ENCODE measurements at regions not wholly inside any gene's neighbourhood (a gene's known extent, or its start where the extent isn't known, plus 50 kb on each side); places are given as distances from the start of the nearest gene placed in this dataset.
"Not testable (repeated sequence)": the region's sequence is repeated elsewhere in the genome, so short reads cannot be mapped to it uniquely, and the experiment has no call there.

DNA sequence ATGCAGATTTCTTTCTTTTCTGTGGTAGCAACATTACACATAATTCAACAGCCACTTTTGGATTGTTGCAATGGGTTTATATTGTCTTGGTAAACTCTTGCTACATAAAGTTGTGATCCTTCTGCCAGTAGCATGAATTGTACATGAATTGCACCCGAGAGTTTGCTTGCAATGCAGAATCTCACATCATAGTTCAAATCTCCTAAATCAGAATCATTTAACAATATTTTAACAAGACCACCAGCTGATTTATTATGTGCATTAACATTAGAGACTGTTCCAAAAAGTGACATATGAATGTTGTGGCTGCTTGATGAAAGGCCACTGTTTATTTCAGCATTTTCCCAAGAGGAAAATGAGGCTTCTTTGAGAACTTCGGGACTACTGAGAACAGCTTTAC is 1491.8 kb upstream of the NUDT12 start:
- ATAC-seq (replicated peaks in 1 of 4) (no peak), DNase-seq (no peak)
- no peak overlapping the region for H3K4me3 ChIP-seq (ENCODE audit: control insufficient read depth in 1 of 2, extremely low read depth in 1 of 2, low read length in 1 of 2)
- no CpG with 5 or more reads among the region's 2 CpGs for WGBS (ENCODE audit: insufficient coverage)
- no peaks in the 10 kb centered on the region for H3K27me3 Mint-ChIP-seq
- no peaks in the 10 kb centered on the region for H3K27me3 ChIP-seq (replicated peaks in 1 of 2; ENCODE audit: control insufficient read depth in 2 of 2, extremely low read depth in 1 of 2, insufficient read depth in 2 of 2, low read length in 1 of 2)
- no peaks in the 10 kb centered on the region for H3K9me3 ChIP-seq
- no peaks in the 10 kb centered on the region for H3K4me1 Mint-ChIP-seq
- H3K36me3 ChIP-seq (ENCODE audit: control insufficient read depth in 2 of 2, extremely low read depth in 1 of 2, insufficient read depth in 1 of 2, low read length in 1 of 2) = no peaks in the 10 kb centered on the region
- ChIA-PET POLR2A (no interaction called here), CTCF (no interaction called here)
- H3K9me3 Mint-ChIP-seq = peaks cover 13 to 42% (median 18%) of the 10 kb centered on the region in 3 donors
- H3K4me1 ChIP-seq (ENCODE audit: control insufficient read depth in 1 of 2, extremely low read depth in 1 of 2, insufficient read depth in 2 of 2, low read length in 2 of 2) = no peaks in the 10 kb centered on the region
- no peaks in the 10 kb centered on the region for H3K36me3 Mint-ChIP-seq
- H3K27ac ChIP-seq (ENCODE audit: low read length) = no peak overlapping the region
- no peak overlapping the region for H3K27ac Mint-ChIP-seq
- no peak overlapping the region for H3K4me3 Mint-ChIP-seq

DNA sequence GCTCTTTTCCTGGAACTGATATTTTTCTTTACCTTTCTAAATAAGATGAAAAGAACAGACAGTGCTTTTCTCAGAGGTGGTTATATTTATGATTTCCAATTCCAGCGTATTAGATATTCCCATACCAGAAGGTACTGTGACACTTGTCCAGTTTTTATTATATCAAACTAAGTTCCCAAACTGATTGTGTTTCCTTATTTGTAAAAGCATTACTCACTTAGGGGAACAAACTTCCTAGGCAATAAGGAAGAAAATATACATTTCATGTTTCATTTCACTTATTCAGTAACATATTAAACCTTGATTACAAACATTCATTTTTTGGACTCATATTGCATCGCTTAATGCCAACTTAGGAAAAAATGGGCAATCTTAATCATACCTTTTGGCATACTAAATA is 1480.0 kb upstream of the NUDT12 start:
- WGBS (ENCODE audit: insufficient coverage) = no CpG with 5 or more reads among the region's 2 CpGs
- POLR2A ChIA-PET = no interaction called here
- Mint-ChIP-seq H3K36me3 (no peaks in the 10 kb centered on the region), H3K9me3 (peaks cover 4 to 13% (median 10%) of the 10 kb centered on the region in 3 donors), H3K4me3 (no peak overlapping the region), H3K27me3 (no peaks in the 10 kb centered on the region), H3K4me1 (no peaks in the 10 kb centered on the region), H3K27ac (no peak overlapping the region)
- no peak overlapping the region for H3K4me3 ChIP-seq (ENCODE audit: control insufficient read depth in 1 of 2, extremely low read depth in 1 of 2, low read length in 1 of 2)
- no peaks in the 10 kb centered on the region for H3K9me3 ChIP-seq
- ATAC-seq (replicated peaks in 1 of 4) (no peak), DNase-seq (no peak)
- H3K27me3 ChIP-seq (replicated peaks in 1 of 2; ENCODE audit: control insufficient read depth in 2 of 2, extremely low read depth in 1 of 2, insufficient read depth in 2 of 2, low read length in 1 of 2) = no peaks in the 10 kb centered on the region
- no peak overlapping the region for H3K27ac ChIP-seq (ENCODE audit: low read length)
- CTCF ChIA-PET = no interaction called here
- no peaks in the 10 kb centered on the region for H3K36me3 ChIP-seq (ENCODE audit: control insufficient read depth in 2 of 2, extremely low read depth in 1 of 2, insufficient read depth in 1 of 2, low read length in 1 of 2)
- no peaks in the 10 kb centered on the region for H3K4me1 ChIP-seq (ENCODE audit: control insufficient read depth in 1 of 2, extremely low read depth in 1 of 2, insufficient read depth in 2 of 2, low read length in 2 of 2)

DNA sequence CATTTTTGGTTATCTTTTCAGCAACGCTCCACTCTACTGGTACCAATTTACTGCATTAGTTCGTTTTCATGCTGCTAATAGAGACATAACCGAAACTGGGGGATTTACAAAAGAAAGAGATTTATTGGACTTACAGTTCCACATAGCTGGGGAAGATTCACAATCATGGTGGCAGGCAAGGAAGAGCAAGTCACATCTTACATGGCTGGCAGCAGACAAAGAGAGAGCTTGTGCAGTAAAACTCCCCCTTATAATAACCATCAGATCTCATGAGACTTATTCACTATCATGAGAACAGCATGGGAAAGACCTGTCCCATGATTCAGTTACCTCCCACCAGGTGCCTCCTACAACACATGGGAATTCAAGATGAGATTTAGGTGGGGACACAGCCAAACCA is 1474.2 kb upstream of the NUDT12 start:
- H3K27me3 Mint-ChIP-seq; H3K36me3 Mint-ChIP-seq; DNase-seq; H3K4me3 ChIP-seq (ENCODE audit: control insufficient read depth in 1 of 2, extremely low read depth in 1 of 2, low read length in 1 of 2); H3K27ac ChIP-seq (ENCODE audit: low read length); H3K9me3 ChIP-seq; H3K4me3 Mint-ChIP-seq; H3K27ac Mint-ChIP-seq; ATAC-seq (replicated peaks in 1 of 4); H3K27me3 ChIP-seq (replicated peaks in 1 of 2; ENCODE audit: control insufficient read depth in 2 of 2, extremely low read depth in 1 of 2, insufficient read depth in 2 of 2, low read length in 1 of 2); POLR2A ChIA-PET; H3K4me1 ChIP-seq (ENCODE audit: control insufficient read depth in 1 of 2, extremely low read depth in 1 of 2, insufficient read depth in 2 of 2, low read length in 2 of 2); CTCF ChIA-PET; H3K4me1 Mint-ChIP-seq; H3K36me3 ChIP-seq (ENCODE audit: control insufficient read depth in 2 of 2, extremely low read depth in 1 of 2, insufficient read depth in 1 of 2, low read length in 1 of 2): not testable (repeated sequence)
- peaks cover 12 to 18% (median 15%) of the 10 kb centered on the region in 3 donors for H3K9me3 Mint-ChIP-seq
- WGBS (ENCODE audit: insufficient coverage) = no CpG with 5 or more reads among the region's 3 CpGs

DNA sequence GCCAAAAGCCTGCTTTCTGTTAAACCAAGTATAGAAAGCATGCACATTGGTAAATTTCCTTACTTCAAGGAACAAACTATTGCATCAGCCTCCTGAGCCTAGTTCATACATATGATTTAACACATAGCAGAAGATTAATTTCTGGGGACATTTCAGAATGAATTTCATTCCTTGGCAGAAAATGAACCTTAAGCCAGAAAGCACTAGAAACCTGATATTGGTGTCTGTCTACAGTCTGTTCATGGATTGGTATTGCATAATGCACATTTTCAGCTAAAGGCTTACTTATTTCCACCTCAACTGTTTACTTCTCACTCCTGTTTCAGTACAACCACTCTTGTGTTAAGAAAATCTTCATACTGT is 1471.8 kb upstream of the NUDT12 start:
- Histone ChIP-seq H3K27me3 (replicated peaks in 1 of 2; ENCODE audit: control insufficient read depth in 2 of 2, extremely low read depth in 1 of 2, insufficient read depth in 2 of 2, low read length in 1 of 2) (no peaks in the 10 kb centered on the region), H3K4me3 (ENCODE audit: control insufficient read depth in 1 of 2, extremely low read depth in 1 of 2, low read length in 1 of 2) (no peak overlapping the region), H3K9me3 (no peaks in the 10 kb centered on the region), H3K27ac (ENCODE audit: low read length) (no peak overlapping the region), H3K36me3 (ENCODE audit: control insufficient read depth in 2 of 2, extremely low read depth in 1 of 2, insufficient read depth in 1 of 2, low read length in 1 of 2) (no peaks in the 10 kb centered on the region), H3K4me1 (ENCODE audit: control insufficient read depth in 1 of 2, extremely low read depth in 1 of 2, insufficient read depth in 2 of 2, low read length in 2 of 2) (no peaks in the 10 kb centered on the region)
- CTCF ChIA-PET = no interaction called here
- no peaks in the 10 kb centered on the region for H3K27me3 Mint-ChIP-seq
- H3K9me3 Mint-ChIP-seq = peaks cover 13 to 18% (median 15%) of the 10 kb centered on the region in 3 donors
- H3K4me1 Mint-ChIP-seq = no peaks in the 10 kb centered on the region
- POLR2A ChIA-PET = no interaction called here
- ATAC-seq (replicated peaks in 1 of 4) (no peak), DNase-seq (no peak)
- H3K4me3 Mint-ChIP-seq = no peak overlapping the region
- no peak overlapping the region for H3K27ac Mint-ChIP-seq
- no peaks in the 10 kb centered on the region for H3K36me3 Mint-ChIP-seq

DNA sequence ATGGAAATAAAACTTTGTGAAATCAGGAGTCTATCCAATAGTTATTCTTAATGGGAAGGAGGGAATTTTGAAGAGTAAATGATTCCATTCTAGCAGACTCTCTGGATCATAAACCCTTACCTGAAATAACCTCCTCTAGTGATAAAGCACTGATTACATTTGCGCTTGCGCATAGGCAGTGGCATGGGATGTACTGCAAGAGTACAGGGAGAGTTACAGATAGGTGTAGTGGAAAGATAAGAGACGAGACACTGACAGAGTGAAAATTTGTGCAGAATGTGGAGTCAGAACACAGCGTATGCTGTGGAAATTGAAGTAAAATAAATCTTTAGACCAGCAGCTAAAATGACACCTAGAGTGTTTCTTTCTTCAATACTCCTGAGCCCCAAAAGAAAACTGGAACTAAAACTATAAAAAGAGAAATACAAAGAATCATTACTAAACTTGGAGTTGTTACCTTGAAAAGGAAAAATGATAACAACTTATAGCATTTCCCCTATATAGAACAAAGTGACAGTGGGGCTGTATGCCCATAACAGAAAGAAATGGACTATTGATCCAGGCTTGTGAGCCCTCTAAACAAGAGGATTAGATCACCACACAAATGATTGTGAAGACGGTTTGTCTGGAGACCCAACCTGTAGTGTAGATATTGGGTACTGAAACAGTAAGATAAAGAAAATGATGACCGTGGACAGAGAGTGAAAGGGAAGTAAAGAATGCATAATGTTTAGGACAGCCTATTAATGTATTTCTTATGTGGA is 1471.2 kb upstream of the NUDT12 start:
- ChIA-PET CTCF (no interaction called here), POLR2A (no interaction called here)
- no peak overlapping the region for H3K27ac Mint-ChIP-seq
- Histone ChIP-seq H3K27ac (ENCODE audit: low read length) (no peak overlapping the region), H3K27me3 (replicated peaks in 1 of 2; ENCODE audit: control insufficient read depth in 2 of 2, extremely low read depth in 1 of 2, insufficient read depth in 2 of 2, low read length in 1 of 2) (no peaks in the 10 kb centered on the region), H3K4me1 (ENCODE audit: control insufficient read depth in 1 of 2, extremely low read depth in 1 of 2, insufficient read depth in 2 of 2, low read length in 2 of 2) (no peaks in the 10 kb centered on the region), H3K36me3 (ENCODE audit: control insufficient read depth in 2 of 2, extremely low read depth in 1 of 2, insufficient read depth in 1 of 2, low read length in 1 of 2) (no peaks in the 10 kb centered on the region), H3K4me3 (ENCODE audit: control insufficient read depth in 1 of 2, extremely low read depth in 1 of 2, low read length in 1 of 2) (no peak overlapping the region), H3K9me3 (no peaks in the 10 kb centered on the region)
- ATAC-seq (replicated peaks in 1 of 4) = no peak
- H3K4me3 Mint-ChIP-seq = no peak overlapping the region
- no peaks in the 10 kb centered on the region for H3K4me1 Mint-ChIP-seq
- no peak for DNase-seq
- WGBS (ENCODE audit: insufficient coverage) = 83% methylated on average over 1 of the region's 6 CpGs
- H3K36me3 Mint-ChIP-seq = no peaks in the 10 kb centered on the region
- no peaks in the 10 kb centered on the region for H3K27me3 Mint-ChIP-seq
- peaks cover 10 to 16% (median 15%) of the 10 kb centered on the region in 3 donors for H3K9me3 Mint-ChIP-seq

DNA sequence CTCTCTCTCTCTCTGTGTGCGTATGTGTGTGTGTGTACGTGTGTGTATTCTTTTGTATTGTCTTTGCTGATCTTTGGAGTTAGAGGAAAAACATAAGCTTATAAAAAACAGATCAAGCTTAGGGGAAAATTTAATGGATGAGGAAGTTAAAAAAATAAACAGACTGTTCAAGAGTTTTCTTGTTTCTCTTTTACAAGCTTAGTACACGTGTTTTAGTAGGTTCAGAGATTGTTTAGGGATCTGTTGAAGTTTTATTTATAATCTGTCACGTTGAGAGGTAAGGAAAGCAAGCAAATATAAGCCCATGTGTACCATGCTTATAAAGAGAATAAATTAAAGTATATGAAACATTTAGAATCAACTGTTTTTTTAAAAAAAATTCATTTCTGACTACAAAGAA is 1470.3 kb upstream of the NUDT12 start:
- Histone ChIP-seq H3K27ac (ENCODE audit: low read length) (no peak overlapping the region), H3K36me3 (ENCODE audit: control insufficient read depth in 2 of 2, extremely low read depth in 1 of 2, insufficient read depth in 1 of 2, low read length in 1 of 2) (no peaks in the 10 kb centered on the region), H3K9me3 (no peaks in the 10 kb centered on the region), H3K4me1 (ENCODE audit: control insufficient read depth in 1 of 2, extremely low read depth in 1 of 2, insufficient read depth in 2 of 2, low read length in 2 of 2) (no peaks in the 10 kb centered on the region), H3K4me3 (ENCODE audit: control insufficient read depth in 1 of 2, extremely low read depth in 1 of 2, low read length in 1 of 2) (no peak overlapping the region), H3K27me3 (replicated peaks in 1 of 2; ENCODE audit: control insufficient read depth in 2 of 2, extremely low read depth in 1 of 2, insufficient read depth in 2 of 2, low read length in 1 of 2) (no peaks in the 10 kb centered on the region)
- Mint-ChIP-seq H3K27me3 (no peaks in the 10 kb centered on the region), H3K27ac (no peak overlapping the region), H3K36me3 (no peaks in the 10 kb centered on the region), H3K4me3 (no peak overlapping the region), H3K4me1 (no peaks in the 10 kb centered on the region), H3K9me3 (peaks cover 9 to 15% (median 14%) of the 10 kb centered on the region in 3 donors)
- POLR2A ChIA-PET = no interaction called here
- DNase-seq = no peak
- CTCF ChIA-PET = no interaction called here
- WGBS (ENCODE audit: insufficient coverage) = no CpG with 5 or more reads among the region's 4 CpGs
- no peak for ATAC-seq (replicated peaks in 1 of 4)

DNA sequence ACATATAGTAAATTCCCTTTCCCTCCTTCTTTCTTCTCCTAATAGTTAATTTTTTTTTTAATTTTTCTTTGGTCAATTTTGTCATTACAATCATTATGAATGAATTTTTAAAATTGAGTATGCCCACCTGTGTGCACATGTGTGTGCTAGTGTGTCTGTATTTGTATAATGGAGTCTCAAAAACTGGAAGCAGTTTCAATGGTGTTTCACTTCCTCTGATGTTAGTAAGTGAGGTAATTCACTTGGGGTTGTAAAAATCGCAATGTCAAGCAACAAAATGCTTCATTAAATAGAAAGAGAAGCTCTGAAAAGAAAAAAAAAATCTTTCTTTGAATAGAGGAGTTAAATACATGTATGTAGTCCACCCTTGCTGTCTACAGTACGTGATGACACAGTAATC is 1467.6 kb upstream of the NUDT12 start:
- Histone ChIP-seq H3K27ac (ENCODE audit: low read length) (no peak overlapping the region), H3K27me3 (replicated peaks in 1 of 2; ENCODE audit: control insufficient read depth in 2 of 2, extremely low read depth in 1 of 2, insufficient read depth in 2 of 2, low read length in 1 of 2) (no peaks in the 10 kb centered on the region), H3K36me3 (ENCODE audit: control insufficient read depth in 2 of 2, extremely low read depth in 1 of 2, insufficient read depth in 1 of 2, low read length in 1 of 2) (no peaks in the 10 kb centered on the region), H3K9me3 (no peaks in the 10 kb centered on the region), H3K4me3 (ENCODE audit: control insufficient read depth in 1 of 2, extremely low read depth in 1 of 2, low read length in 1 of 2) (no peak overlapping the region), H3K4me1 (ENCODE audit: control insufficient read depth in 1 of 2, extremely low read depth in 1 of 2, insufficient read depth in 2 of 2, low read length in 2 of 2) (no peaks in the 10 kb centered on the region)
- WGBS (ENCODE audit: insufficient coverage) = 53% methylated on average over 2 of the region's 2 CpGs
- POLR2A ChIA-PET = no interaction called here
- Mint-ChIP-seq H3K36me3 (no peaks in the 10 kb centered on the region), H3K4me1 (no peaks in the 10 kb centered on the region), H3K9me3 (peaks cover 5 to 20% (median 12%) of the 10 kb centered on the region in 3 donors), H3K27me3 (no peaks in the 10 kb centered on the region), H3K4me3 (no peak overlapping the region), H3K27ac (no peak overlapping the region)
- ATAC-seq (replicated peaks in 1 of 4) = no peak
- CTCF ChIA-PET = no interaction called here
- DNase-seq = no peak

Data from T-cell (primary cell).